Neural cell (in vitro differentiated cells): ENCODE measurements at regions not wholly inside any gene's neighbourhood (a gene's known extent, or its start where the extent isn't known, plus 50 kb on each side); places are given as distances from the start of the nearest gene placed in this dataset.

Source experiments
- H2AFZ ChIP-seq: fragments of 200-600, 300-800 bp; sonication (generic), shearing (Covaris generic); 2 replicates; pipeline ENCODE4 v1.6.0; 2014; ENCODE audit warnings: low read depth, mild to moderate bottlenecking, antibody characterized with exemption, low read length, moderate library complexity
- H3F3A ChIP-seq: fragments of 200-600 bp; shearing (Covaris generic); 2 replicates; pipeline ENCODE4 v1.6.1; 2016; ENCODE audit warnings: mild to moderate bottlenecking, moderate library complexity, mixed read lengths, antibody characterized with exemption, low read length; ENCODE audit not compliant: insufficient read depth, poor library complexity, severe bottlenecking
- H3K27ac ChIP-seq: fragments of 200-600, 300-800 bp; sonication (generic), shearing (Covaris generic); 2 replicates; pipeline ENCODE4 v1.5.1; 2014; ENCODE audit warnings: mild to moderate bottlenecking, low read length, moderate library complexity
- H3K27me3 ChIP-seq: fragments of 300-800, 200-600 bp; sonication (generic), shearing (Covaris generic); 2 replicates; pipeline ENCODE4 v1.6.0; 2014; ENCODE audit warnings: mild to moderate bottlenecking, low read depth, low read length, moderate library complexity; ENCODE audit not compliant: insufficient read depth
- H3K36me3 ChIP-seq: fragments of 300-800, 200-600 bp; sonication (generic), shearing (Covaris generic); 2 replicates; pipeline ENCODE4 v1.5.1; 2014; ENCODE audit warnings: mild to moderate bottlenecking, antibody characterized with exemption, low read length, moderate library complexity; ENCODE audit not compliant: insufficient read depth
- H3K4me2 ChIP-seq: fragments of 300-800, 200-600 bp; sonication (generic), shearing (Covaris generic); 2 replicates; pipeline ENCODE4 v1.6.0; 2014; ENCODE audit warnings: mild to moderate bottlenecking, low read length
- H3K4me3 ChIP-seq: fragments of 300-800, 200-600 bp; sonication (generic), shearing (Covaris generic); 2 replicates; pipeline ENCODE4 v1.5.1; 2014; ENCODE audit warnings: mild to moderate bottlenecking, low read length, moderate library complexity
- H3K79me2 ChIP-seq: fragments of 200-600 bp; shearing (Covaris generic); replicated peaks from 2 replicates; pipeline ENCODE4 v1.6.0; 2014; ENCODE audit warnings: mild to moderate bottlenecking, low read length, moderate library complexity; ENCODE audit not compliant: insufficient read depth
- H3K9ac ChIP-seq: fragments of 300-800, 200-600 bp; sonication (generic), shearing (Covaris generic); 2 replicates; pipeline ENCODE4 v1.6.1; 2016; ENCODE audit warnings: mild to moderate bottlenecking, low read length, mixed read lengths
- H3K9me2 ChIP-seq: fragments of 200-600 bp; shearing (Covaris generic); 2 replicates; pipeline ENCODE4 v1.6.1; 2016; ENCODE audit warnings: mild to moderate bottlenecking, low read length, mixed read lengths; ENCODE audit not compliant: insufficient read depth
- H3K9me3 ChIP-seq: fragments of 200-600, 300-800 bp; sonication (generic), shearing (Covaris generic); 2 replicates; pipeline ENCODE4 v1.6.1; 2016; ENCODE audit warnings: mild to moderate bottlenecking, mixed run types, low read length, moderate library complexity, mixed read lengths
- H4K20me1 ChIP-seq: fragments of 200-600 bp; shearing (Covaris generic); 2 replicates; pipeline ENCODE4 v1.6.1; 2016; ENCODE audit warnings: mild to moderate bottlenecking, mixed run types; ENCODE audit not compliant: insufficient read depth
- CTCF ChIP-seq: fragments of 450-650 bp; IDR thresholded peaks from 2 replicates; pipeline ENCODE4 v1.5.1; 2014; ENCODE audit warnings: antibody characterized with exemption, mild to moderate bottlenecking, moderate library complexity; ENCODE audit not compliant: poor library complexity, severe bottlenecking
- EP300 ChIP-seq: fragments of 450-650 bp; conservative IDR thresholded peaks from 2 replicates; pipeline ENCODE4 v1.6.1; 2014; ENCODE audit warnings: antibody characterized with exemption, mild to moderate bottlenecking, moderate library complexity; ENCODE audit not compliant: poor library complexity, severe bottlenecking
- EZH2 ChIP-seq: fragments of 200-600, 300-800 bp; shearing (Covaris generic), sonication (generic); IDR thresholded peaks from 2 replicates; pipeline ENCODE4 v1.6.1; 2014; ENCODE audit warnings: antibody characterized with exemption, low read length, borderline replicate concordance, mild to moderate bottlenecking; ENCODE audit not compliant: insufficient read depth, poor library complexity, severe bottlenecking
- MXI1 ChIP-seq: fragments of 450-650 bp; conservative IDR thresholded peaks from 2 replicates; pipeline ENCODE4 v1.6.1; 2014; ENCODE audit warnings: antibody characterized with exemption, mild to moderate bottlenecking; ENCODE audit not compliant: poor library complexity, severe bottlenecking
- POLR2AphosphoS5 ChIP-seq: IDR thresholded peaks from 2 replicates; pipeline ENCODE4 v1.6.1; 2012
- RAD21 ChIP-seq: fragments of 450-650 bp; conservative IDR thresholded peaks from 2 replicates; pipeline ENCODE4 v1.6.1; 2014; ENCODE audit warnings: antibody characterized with exemption, mild to moderate bottlenecking, moderate library complexity
- REST ChIP-seq: IDR thresholded peaks from 2 replicates; pipeline ENCODE4 v1.6.1; 2012; ENCODE audit warnings: borderline replicate concordance
- SMC3 ChIP-seq: fragments of 450-650 bp; conservative IDR thresholded peaks from 2 replicates; pipeline ENCODE4 v1.6.1; 2014; ENCODE audit warnings: antibody characterized with exemption, mild to moderate bottlenecking, moderate library complexity; ENCODE audit not compliant: poor library complexity
- TAF1 ChIP-seq: IDR thresholded peaks from 2 replicates; pipeline ENCODE4 v1.6.1; 2012; ENCODE audit warnings: low read depth

- H3K4me2 ChIP-seq = no peak overlapping the region
- TF ChIP-seq CTCF = no peak
- no peak for TF ChIP-seq REST
- TF ChIP-seq EP300 = no peak
- no peak for TF ChIP-seq RAD21
- no peak for TF ChIP-seq MXI1
- no peak for TF ChIP-seq EZH2
- TF ChIP-seq SMC3 = no peak
- no peak for TF ChIP-seq POLR2AphosphoS5
- TF ChIP-seq TAF1 = no peak
These were observed 625.0 kb upstream of the ADARB2 start for GRCh38 chr10:2362331-2362730.

GRCh38 chr10:2358586-2358985 is 621.3 kb upstream of the ADARB2 start:
- no peaks in the 10 kb centered on the region for H4K20me1 ChIP-seq
- TF ChIP-seq POLR2AphosphoS5 (no peak), SMC3 (no peak), TAF1 (no peak), RAD21 (no peak), EZH2 (no peak), REST (no peak), EP300 (no peak), MXI1 (no peak), CTCF (no peak)
- no peaks in the 10 kb centered on the region for H3K79me2 ChIP-seq
- no peaks in the 10 kb centered on the region for H3K9me3 ChIP-seq
- H3K4me3 ChIP-seq = no peak overlapping the region
- H3K9me2 ChIP-seq = no peaks in the 10 kb centered on the region
- H3K27me3 ChIP-seq = no peaks in the 10 kb centered on the region
- H3K4me2 ChIP-seq = no peak overlapping the region
- H3K9ac ChIP-seq = no peak overlapping the region
- no peaks in the 10 kb centered on the region for H3K36me3 ChIP-seq
- no peaks in the 10 kb centered on the region for H3F3A ChIP-seq
- no peak overlapping the region for H3K27ac ChIP-seq
- H2AFZ ChIP-seq = no peak overlapping the region

More at GRCh38 chr10:2362331-2362730, 625.0 kb upstream of the ADARB2 start:
- Histone ChIP-seq H3K27me3 (no peaks in the 10 kb centered on the region), H4K20me1 (no peaks in the 10 kb centered on the region), H3K9me2 (no peaks in the 10 kb centered on the region), H3K4me3 (no peak overlapping the region), H3K36me3 (no peaks in the 10 kb centered on the region), H2AFZ (no peak overlapping the region), H3K9me3 (no peaks in the 10 kb centered on the region), H3K79me2 (no peaks in the 10 kb centered on the region), H3F3A (no peaks in the 10 kb centered on the region), H3K27ac (no peak overlapping the region), H3K9ac (no peak overlapping the region)
